NB4 (cell line): ENCODE measurements at regions not wholly inside any gene's neighbourhood (a gene's known extent, or its start where the extent isn't known, plus 50 kb on each side); places are given as distances from the start of the nearest gene placed in this dataset.

Source experiments
- POLR2A ChIP-seq: IDR thresholded peaks from 2 replicates; pipeline ENCODE4 v1.6.1; 2011; ENCODE audit warnings: mild to moderate bottlenecking; ENCODE audit not compliant: insufficient read length; ENCODE audit errors: extremely low read depth
- TF ChIP-seq, protein P1 (sequence below): IDR thresholded peaks from one replicate; pipeline ENCODE4 v1.5.1; 2012; ENCODE audit warnings: low read depth, low read length

- TF ChIP-seq, protein P1, sequence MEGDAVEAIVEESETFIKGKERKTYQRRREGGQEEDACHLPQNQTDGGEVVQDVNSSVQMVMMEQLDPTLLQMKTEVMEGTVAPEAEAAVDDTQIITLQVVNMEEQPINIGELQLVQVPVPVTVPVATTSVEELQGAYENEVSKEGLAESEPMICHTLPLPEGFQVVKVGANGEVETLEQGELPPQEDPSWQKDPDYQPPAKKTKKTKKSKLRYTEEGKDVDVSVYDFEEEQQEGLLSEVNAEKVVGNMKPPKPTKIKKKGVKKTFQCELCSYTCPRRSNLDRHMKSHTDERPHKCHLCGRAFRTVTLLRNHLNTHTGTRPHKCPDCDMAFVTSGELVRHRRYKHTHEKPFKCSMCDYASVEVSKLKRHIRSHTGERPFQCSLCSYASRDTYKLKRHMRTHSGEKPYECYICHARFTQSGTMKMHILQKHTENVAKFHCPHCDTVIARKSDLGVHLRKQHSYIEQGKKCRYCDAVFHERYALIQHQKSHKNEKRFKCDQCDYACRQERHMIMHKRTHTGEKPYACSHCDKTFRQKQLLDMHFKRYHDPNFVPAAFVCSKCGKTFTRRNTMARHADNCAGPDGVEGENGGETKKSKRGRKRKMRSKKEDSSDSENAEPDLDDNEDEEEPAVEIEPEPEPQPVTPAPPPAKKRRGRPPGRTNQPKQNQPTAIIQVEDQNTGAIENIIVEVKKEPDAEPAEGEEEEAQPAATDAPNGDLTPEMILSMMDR: no peak
- no peak for TF ChIP-seq POLR2A
Measured at GRCh38 chr13:89673789-89674311, 1673.6 kb upstream of the MIR17HG start.
